ENCODE measurements at regions not wholly inside any gene's neighbourhood (a gene's known extent, or its start where the extent isn't known, plus 50 kb on each side); places are given as distances from the start of the nearest gene placed in this dataset.

DNA sequence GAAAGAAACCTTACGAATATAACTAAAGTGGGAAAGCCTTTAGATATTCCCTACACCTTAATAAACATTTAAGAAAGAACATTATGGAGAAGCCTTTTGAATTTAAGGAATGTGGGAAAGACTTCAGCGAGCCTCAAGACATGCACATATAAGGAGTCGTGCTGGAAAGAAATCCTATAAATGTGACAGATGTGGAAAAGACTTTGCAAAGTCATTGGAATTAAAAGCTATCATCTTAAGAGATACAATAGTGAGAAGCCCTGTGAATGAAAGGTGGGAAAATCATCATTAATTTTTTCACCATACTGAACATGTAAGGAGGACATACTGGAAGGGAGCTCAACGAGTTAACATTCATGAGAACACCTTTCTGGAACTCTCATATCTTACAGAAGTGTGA is 650.5 kb upstream of the DEFB115 start:
- H3K9me3 ChIP-seq (ENCODE audit: low read length): peaks cover 3% of the 10 kb centered on the region; the same call in 1 of the 2 replicates
- no peaks in the 10 kb centered on the region for H3K27me3 ChIP-seq (ENCODE audit: insufficient read depth, low read length)
- no peak overlapping the region for H3K4me2 ChIP-seq (ENCODE audit: low read length)
- H3F3A ChIP-seq (ENCODE audit: insufficient read depth, low read length): no peaks in the 10 kb centered on the region
- no peak overlapping the region for H3K9ac ChIP-seq (ENCODE audit: low read length)
- H3K4me1 ChIP-seq (ENCODE audit: insufficient read depth, low read length, severe bottlenecking): no peaks in the 10 kb centered on the region
- H4K20me1 ChIP-seq (ENCODE audit: insufficient read depth, low read length): no peaks in the 10 kb centered on the region
- no peaks in the 10 kb centered on the region for H3K79me2 ChIP-seq (ENCODE audit: insufficient read depth, low read length)
- TF ChIP-seq, protein P1, sequence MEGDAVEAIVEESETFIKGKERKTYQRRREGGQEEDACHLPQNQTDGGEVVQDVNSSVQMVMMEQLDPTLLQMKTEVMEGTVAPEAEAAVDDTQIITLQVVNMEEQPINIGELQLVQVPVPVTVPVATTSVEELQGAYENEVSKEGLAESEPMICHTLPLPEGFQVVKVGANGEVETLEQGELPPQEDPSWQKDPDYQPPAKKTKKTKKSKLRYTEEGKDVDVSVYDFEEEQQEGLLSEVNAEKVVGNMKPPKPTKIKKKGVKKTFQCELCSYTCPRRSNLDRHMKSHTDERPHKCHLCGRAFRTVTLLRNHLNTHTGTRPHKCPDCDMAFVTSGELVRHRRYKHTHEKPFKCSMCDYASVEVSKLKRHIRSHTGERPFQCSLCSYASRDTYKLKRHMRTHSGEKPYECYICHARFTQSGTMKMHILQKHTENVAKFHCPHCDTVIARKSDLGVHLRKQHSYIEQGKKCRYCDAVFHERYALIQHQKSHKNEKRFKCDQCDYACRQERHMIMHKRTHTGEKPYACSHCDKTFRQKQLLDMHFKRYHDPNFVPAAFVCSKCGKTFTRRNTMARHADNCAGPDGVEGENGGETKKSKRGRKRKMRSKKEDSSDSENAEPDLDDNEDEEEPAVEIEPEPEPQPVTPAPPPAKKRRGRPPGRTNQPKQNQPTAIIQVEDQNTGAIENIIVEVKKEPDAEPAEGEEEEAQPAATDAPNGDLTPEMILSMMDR (IDR thresholded peaks at IDR 0.05; ENCODE audit: low read length): no peak
- TF ChIP-seq EZH2 (IDR thresholded peaks at IDR 0.05; ENCODE audit: borderline replicate concordance, low read length): no peak
- no peaks in the 10 kb centered on the region for H3K36me3 ChIP-seq (ENCODE audit: insufficient read depth, low read length)
- no peak overlapping the region for H3K4me3 ChIP-seq (ENCODE audit: low read depth, low read length, poor library complexity, severe bottlenecking)
- no peak overlapping the region for H3K27ac ChIP-seq (ENCODE audit: low read depth, low read length, poor library complexity, severe bottlenecking)
- no peaks in the 10 kb centered on the region for H3K9me2 ChIP-seq (ENCODE audit: low read depth, low read length)
- no peak overlapping the region for H2AFZ ChIP-seq (ENCODE audit: low read length)

DNA sequence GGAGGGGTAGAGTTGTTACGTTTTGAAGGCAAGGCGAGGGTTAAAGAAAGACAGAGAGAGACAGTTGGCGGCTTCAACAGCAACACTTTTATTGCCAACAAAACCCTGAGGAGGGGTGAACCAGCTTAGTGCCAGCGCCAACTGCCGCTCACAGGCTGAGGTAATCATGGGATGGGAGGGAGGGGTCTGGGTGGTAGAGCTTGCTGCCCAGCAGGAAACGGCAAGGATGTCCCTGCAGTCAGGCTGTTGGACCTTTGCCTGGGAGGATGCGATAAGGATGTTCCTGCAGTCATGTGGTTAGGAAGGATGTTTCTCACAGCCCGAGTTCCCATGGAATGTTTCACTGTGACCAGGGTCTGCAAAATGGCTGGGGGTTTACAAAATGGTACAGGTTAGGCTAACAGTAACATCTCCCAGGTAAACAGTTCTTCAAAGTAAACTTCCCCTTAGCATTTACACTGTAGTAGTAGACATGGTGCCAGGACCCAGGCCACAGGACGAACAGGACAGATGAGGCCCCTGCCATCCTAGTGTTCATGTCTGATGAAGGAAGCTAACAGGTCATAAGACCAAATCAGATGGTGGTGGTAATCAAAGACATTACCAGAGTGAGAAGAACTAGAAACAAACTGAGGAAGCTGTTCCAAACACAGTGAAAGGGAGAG is 647.3 kb upstream of the DEFB115 start:
- H3K9ac ChIP-seq (ENCODE audit: low read length): no peak overlapping the region
- H3K27ac ChIP-seq (ENCODE audit: low read depth, low read length, poor library complexity, severe bottlenecking): no peak overlapping the region
- H3K4me3 ChIP-seq (ENCODE audit: low read depth, low read length, poor library complexity, severe bottlenecking): no peak overlapping the region
- no peak for TF ChIP-seq EZH2 (IDR thresholded peaks at IDR 0.05; ENCODE audit: borderline replicate concordance, low read length)
- TF ChIP-seq, protein P1 (IDR thresholded peaks at IDR 0.05; ENCODE audit: low read length): no peak
- peaks cover 3% of the 10 kb centered on the region; the same call in 1 of the 2 replicates for H3K9me3 ChIP-seq (ENCODE audit: low read length)
- no peaks in the 10 kb centered on the region for H3K36me3 ChIP-seq (ENCODE audit: insufficient read depth, low read length)
- H3K27me3 ChIP-seq (ENCODE audit: insufficient read depth, low read length): no peaks in the 10 kb centered on the region
- no peaks in the 10 kb centered on the region for H3K9me2 ChIP-seq (ENCODE audit: low read depth, low read length)
- no peaks in the 10 kb centered on the region for H4K20me1 ChIP-seq (ENCODE audit: insufficient read depth, low read length)
- no peak overlapping the region for H2AFZ ChIP-seq (ENCODE audit: low read length)
- H3K4me1 ChIP-seq (ENCODE audit: insufficient read depth, low read length, severe bottlenecking): no peaks in the 10 kb centered on the region
- H3K79me2 ChIP-seq (ENCODE audit: insufficient read depth, low read length): no peaks in the 10 kb centered on the region
- no peak overlapping the region for H3K4me2 ChIP-seq (ENCODE audit: low read length)
- no peaks in the 10 kb centered on the region for H3F3A ChIP-seq (ENCODE audit: insufficient read depth, low read length)

DNA sequence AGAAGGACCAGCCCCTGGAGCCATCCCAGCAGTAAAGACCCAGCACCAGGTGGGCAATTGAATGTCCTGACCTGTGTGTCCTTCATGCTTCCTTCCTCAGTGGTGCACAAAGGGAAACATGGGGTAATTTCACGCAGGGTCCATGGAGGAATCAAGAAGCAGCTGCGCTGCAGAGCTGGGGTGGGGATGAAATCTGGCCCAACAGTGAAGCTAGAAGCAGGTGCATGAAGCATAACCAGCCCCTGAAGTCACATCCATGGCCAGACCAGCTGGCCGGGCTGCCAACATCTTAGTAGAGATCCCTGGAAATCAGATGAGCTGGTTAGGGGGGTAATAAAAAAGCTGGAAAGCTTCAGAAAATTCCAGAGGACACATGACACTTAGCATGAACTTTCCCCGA is 646.7 kb upstream of the DEFB115 start:
- Histone ChIP-seq H3K27me3 (ENCODE audit: insufficient read depth, low read length) (no peaks in the 10 kb centered on the region), H3K36me3 (ENCODE audit: insufficient read depth, low read length) (no peaks in the 10 kb centered on the region), H3K9me3 (ENCODE audit: low read length) (peaks cover 3% of the 10 kb centered on the region; the same call in 1 of the 2 replicates)

More for the DNA sequence above, 646.7 kb upstream of the DEFB115 start:
- Histone ChIP-seq H3K27ac (ENCODE audit: low read depth, low read length, poor library complexity, severe bottlenecking) (no peak overlapping the region), H3K9ac (ENCODE audit: low read length) (no peak overlapping the region), H2AFZ (ENCODE audit: low read length) (no peak overlapping the region), H3K4me3 (ENCODE audit: low read depth, low read length, poor library complexity, severe bottlenecking) (no peak overlapping the region), H3F3A (ENCODE audit: insufficient read depth, low read length) (no peaks in the 10 kb centered on the region), H4K20me1 (ENCODE audit: insufficient read depth, low read length) (no peaks in the 10 kb centered on the region), H3K79me2 (ENCODE audit: insufficient read depth, low read length) (no peaks in the 10 kb centered on the region), H3K4me1 (ENCODE audit: insufficient read depth, low read length, severe bottlenecking) (no peaks in the 10 kb centered on the region), H3K4me2 (ENCODE audit: low read length) (no peak overlapping the region), H3K9me2 (ENCODE audit: low read depth, low read length) (no peaks in the 10 kb centered on the region)
- TF ChIP-seq, protein P1 (IDR thresholded peaks at IDR 0.05; ENCODE audit: low read length): no peak
- TF ChIP-seq EZH2 (IDR thresholded peaks at IDR 0.05; ENCODE audit: borderline replicate concordance, low read length): no peak
